NB4 (cell line): ENCODE measurements at regions not wholly inside any gene's neighbourhood (a gene's known extent, or its start where the extent isn't known, plus 50 kb on each side); places are given as distances from the start of the nearest gene placed in this dataset.

Source experiments
- DNase-seq: peaks from one replicate; pipeline ENCODE4 v3.0.0; 2010; ENCODE audit warnings: low read depth
- H3K4me3 ChIP-seq: one replicate; pipeline ENCODE4 v1.5.1; 2011; ENCODE audit warnings: mild to moderate bottlenecking, low read depth, low read length, moderate library complexity
- MYC ChIP-seq: IDR thresholded peaks from 2 replicates; pipeline ENCODE4 v1.6.1; 2011; ENCODE audit warnings: low read depth, low read length
- POLR2A ChIP-seq: IDR thresholded peaks from 2 replicates; pipeline ENCODE4 v1.6.1; 2011; ENCODE audit warnings: mild to moderate bottlenecking; ENCODE audit not compliant: insufficient read length; ENCODE audit errors: extremely low read depth
- TF ChIP-seq, protein P1 (sequence below): IDR thresholded peaks from one replicate; pipeline ENCODE4 v1.5.1; 2012; ENCODE audit warnings: low read depth, low read length
- TF ChIP-seq, protein P2 (sequence below): IDR thresholded peaks from 2 replicates; pipeline ENCODE4 v1.6.1; 2011; ENCODE audit warnings: low read depth, low read length

DNA sequence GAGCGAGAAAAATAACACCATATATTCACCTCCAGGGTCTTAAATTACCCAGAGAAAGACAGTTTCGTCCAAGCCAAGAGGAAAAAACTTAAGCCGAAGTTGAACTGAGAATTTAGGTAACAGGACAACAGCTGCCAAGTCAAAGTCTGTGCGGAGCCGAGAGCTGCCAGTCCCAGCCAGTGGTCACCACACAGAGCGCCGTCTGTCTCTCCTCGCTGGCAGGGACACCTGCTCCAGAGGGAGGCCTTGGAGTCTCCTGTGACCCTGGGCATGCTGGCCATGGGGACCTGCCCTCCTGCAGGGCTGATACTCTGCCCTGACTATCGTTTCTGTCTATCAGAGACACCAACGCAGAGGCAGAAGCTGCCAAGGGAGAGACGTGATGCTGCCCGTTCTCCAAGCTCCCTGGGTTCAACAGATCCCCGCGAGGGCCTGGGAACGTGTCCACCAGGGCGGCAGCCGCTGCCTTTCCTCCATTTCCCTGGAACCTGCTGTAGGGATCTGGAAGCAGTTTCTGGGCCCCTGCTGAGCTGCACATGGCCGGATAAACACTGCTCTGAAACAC, 341.3 kb downstream of the SMOC2 start:
- DNase-seq: no peak
- no peak overlapping the region for H3K4me3 ChIP-seq
- TF ChIP-seq, protein P1, sequence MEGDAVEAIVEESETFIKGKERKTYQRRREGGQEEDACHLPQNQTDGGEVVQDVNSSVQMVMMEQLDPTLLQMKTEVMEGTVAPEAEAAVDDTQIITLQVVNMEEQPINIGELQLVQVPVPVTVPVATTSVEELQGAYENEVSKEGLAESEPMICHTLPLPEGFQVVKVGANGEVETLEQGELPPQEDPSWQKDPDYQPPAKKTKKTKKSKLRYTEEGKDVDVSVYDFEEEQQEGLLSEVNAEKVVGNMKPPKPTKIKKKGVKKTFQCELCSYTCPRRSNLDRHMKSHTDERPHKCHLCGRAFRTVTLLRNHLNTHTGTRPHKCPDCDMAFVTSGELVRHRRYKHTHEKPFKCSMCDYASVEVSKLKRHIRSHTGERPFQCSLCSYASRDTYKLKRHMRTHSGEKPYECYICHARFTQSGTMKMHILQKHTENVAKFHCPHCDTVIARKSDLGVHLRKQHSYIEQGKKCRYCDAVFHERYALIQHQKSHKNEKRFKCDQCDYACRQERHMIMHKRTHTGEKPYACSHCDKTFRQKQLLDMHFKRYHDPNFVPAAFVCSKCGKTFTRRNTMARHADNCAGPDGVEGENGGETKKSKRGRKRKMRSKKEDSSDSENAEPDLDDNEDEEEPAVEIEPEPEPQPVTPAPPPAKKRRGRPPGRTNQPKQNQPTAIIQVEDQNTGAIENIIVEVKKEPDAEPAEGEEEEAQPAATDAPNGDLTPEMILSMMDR: no peak
- TF ChIP-seq POLR2A (no peak), MYC (no peak)
- TF ChIP-seq, protein P2, sequence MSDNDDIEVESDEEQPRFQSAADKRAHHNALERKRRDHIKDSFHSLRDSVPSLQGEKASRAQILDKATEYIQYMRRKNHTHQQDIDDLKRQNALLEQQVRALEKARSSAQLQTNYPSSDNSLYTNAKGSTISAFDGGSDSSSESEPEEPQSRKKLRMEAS: no peak

DNA sequence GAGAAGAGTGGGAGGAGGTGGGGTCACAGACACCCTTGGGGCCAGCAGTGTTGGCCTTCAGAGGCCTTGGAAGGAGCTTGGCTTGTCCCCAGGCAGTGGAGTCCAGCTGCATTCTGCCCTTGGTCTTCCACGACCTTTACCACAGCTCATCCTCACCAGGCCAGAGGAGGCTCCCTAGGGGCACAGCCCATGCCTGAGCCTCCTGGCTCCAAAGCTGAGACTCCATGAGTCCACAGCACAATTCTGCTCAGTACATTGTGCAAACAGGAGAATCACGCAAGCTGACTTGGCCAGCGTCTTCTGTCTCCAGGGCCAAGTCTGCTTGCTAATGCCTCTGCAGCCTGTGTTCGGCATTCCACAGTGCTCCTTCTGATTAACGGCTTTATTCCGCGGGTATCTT, 337.2 kb downstream of the SMOC2 start:
- TF ChIP-seq POLR2A (no peak), MYC (no peak)
- TF ChIP-seq, protein P1: no peak
- TF ChIP-seq, protein P2: no peak
- no peak for DNase-seq
- H3K4me3 ChIP-seq: no peak overlapping the region

DNA sequence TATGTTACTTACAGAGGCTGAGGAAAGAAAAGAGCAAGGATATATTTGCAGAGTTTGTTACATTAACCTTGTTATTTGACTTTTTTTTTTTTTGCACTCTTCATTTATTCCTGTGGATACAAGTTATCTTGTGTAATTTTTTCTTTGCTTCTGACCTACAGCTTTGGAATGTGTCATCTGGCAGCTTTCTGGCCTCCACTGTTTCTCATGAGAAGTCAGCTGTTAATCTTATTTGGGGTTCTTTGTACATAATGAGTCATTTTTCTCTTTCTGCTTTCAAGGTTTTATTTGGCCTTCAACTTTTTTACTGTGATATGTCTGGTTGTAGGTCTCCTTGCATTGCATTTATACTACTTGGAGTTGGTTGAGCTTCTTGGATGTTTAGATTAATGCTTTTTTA, 333.4 kb downstream of the SMOC2 start:
- DNase-seq: no peak
- H3K4me3 ChIP-seq: no peak overlapping the region
- TF ChIP-seq MYC: no peak
- TF ChIP-seq, protein P2: no peak
- TF ChIP-seq POLR2A: no peak
- TF ChIP-seq, protein P1: no peak

DNA sequence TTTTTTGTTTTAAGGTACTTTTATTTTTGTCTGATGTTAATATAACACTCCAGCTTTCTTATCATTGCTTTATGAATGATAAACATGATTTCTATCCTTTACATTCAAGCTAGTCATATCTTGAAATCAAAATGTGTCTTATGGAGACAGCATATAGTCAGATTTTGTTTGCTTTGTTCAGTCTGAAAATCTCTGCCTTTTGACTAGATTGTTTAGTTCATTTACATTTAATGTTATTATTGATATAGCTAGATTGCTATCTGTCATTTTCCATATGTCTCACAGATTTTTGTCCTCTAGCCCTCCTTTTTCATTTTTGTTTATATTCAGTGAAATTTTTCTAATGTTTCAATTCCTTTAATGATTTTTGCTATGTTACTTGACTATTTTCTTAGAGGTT, 332.8 kb downstream of the SMOC2 start:
- H3K4me3 ChIP-seq: no peak overlapping the region
- DNase-seq: no peak
- TF ChIP-seq, protein P2: no peak
- TF ChIP-seq, protein P1: no peak
- TF ChIP-seq POLR2A (no peak), MYC (no peak)

DNA sequence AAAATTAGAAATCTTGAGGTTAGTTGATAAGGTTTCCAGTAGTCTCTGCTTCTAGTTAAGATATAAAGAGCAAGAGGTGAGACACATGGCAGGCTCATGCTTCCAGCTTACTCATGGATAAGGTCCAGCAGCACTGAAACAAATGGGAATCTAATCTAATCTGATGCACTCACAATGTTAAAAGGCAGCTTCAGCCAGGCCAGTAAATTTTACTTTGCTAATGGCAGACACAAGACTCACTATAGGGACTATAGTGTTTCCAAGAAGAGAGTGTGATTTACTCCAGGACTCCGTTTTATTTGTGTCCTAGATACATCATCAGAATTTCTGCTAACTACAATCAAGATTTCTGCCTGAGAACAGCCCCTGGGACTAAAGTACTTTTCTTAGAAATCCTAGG, 324.8 kb downstream of the SMOC2 start:
- no peak for DNase-seq
- TF ChIP-seq, protein P2: no peak
- TF ChIP-seq MYC (no peak), POLR2A (no peak)
- TF ChIP-seq, protein P1: no peak
- H3K4me3 ChIP-seq: no peak overlapping the region
